ENCODE measurements at regions not wholly inside any gene's neighbourhood (a gene's known extent, or its start where the extent isn't known, plus 50 kb on each side); places are given as distances from the start of the nearest gene placed in this dataset.
"Not testable (repeated sequence)": the region's sequence is repeated elsewhere in the genome, so short reads cannot be mapped to it uniquely, and the experiment has no call there.

- DNase-seq (ENCODE audit: low read depth) = no peak
Observed at GRCh38 chr5:8561854-8562253, 692.9 kb downstream of the MTRR start.

- DNase-seq (ENCODE audit: low read depth) = not testable (repeated sequence)
Observed at GRCh38 chr5:8563540-8563939, 694.6 kb downstream of the MTRR start.

GRCh38 chr5:8568858-8569257 lies 699.9 kb downstream of the MTRR start:
- DNase-seq (ENCODE audit: low read depth) = no peak

GRCh38 chr5:8570528-8570927 lies 701.6 kb downstream of the MTRR start:
- no peak for DNase-seq (ENCODE audit: low read depth)

- DNase-seq (ENCODE audit: low read depth) = no peak
Observed at GRCh38 chr5:8576178-8576577, 707.2 kb downstream of the MTRR start.

- no peak for DNase-seq (ENCODE audit: low read depth)
Observed at GRCh38 chr5:8577792-8578191, 708.8 kb downstream of the MTRR start.

- DNase-seq (ENCODE audit: low read depth) = no peak
Observed at GRCh38 chr5:8580298-8580697, 711.4 kb downstream of the MTRR start.

- no peak for DNase-seq (ENCODE audit: low read depth)
Observed at GRCh38 chr5:8581047-8581446, 712.1 kb downstream of the MTRR start.

GRCh38 chr5:8585230-8586018 lies 716.5 kb downstream of the MTRR start:
- no peak for DNase-seq (ENCODE audit: low read depth)

- no peak for DNase-seq (ENCODE audit: low read depth)
Observed at GRCh38 chr5:8590959-8591358, 722.0 kb downstream of the MTRR start.

GRCh38 chr5:8598356-8598755 lies 729.4 kb downstream of the MTRR start:
- no peak for DNase-seq (ENCODE audit: low read depth)

- no peak for DNase-seq (ENCODE audit: low read depth)
Observed at GRCh38 chr5:8598996-8599395, 730.0 kb downstream of the MTRR start.

GRCh38 chr5:8600843-8601242 lies 731.9 kb downstream of the MTRR start:
- DNase-seq (ENCODE audit: low read depth) = no peak

GRCh38 chr5:8601831-8602354 lies 732.9 kb downstream of the MTRR start:
- no peak for DNase-seq (ENCODE audit: low read depth)

- no peak for DNase-seq (ENCODE audit: low read depth)
Observed at GRCh38 chr5:8606231-8606630, 737.3 kb downstream of the MTRR start.

- DNase-seq (ENCODE audit: low read depth) = no peak
Observed at GRCh38 chr5:8611067-8611466, 742.1 kb downstream of the MTRR start.

- DNase-seq (ENCODE audit: low read depth) = no peak
Observed at GRCh38 chr5:8613078-8613685, 744.2 kb downstream of the MTRR start.

- no peak for DNase-seq (ENCODE audit: low read depth)
Observed at GRCh38 chr5:8615142-8615858, 746.4 kb downstream of the MTRR start.

GRCh38 chr5:8628521-8628920 lies 759.6 kb downstream of the MTRR start:
- DNase-seq (ENCODE audit: low read depth) = no peak

- no peak for DNase-seq (ENCODE audit: low read depth)
Observed at GRCh38 chr5:8633259-8633658, 764.3 kb downstream of the MTRR start.

GRCh38 chr5:8633696-8634095 lies 764.7 kb downstream of the MTRR start:
- no peak for DNase-seq (ENCODE audit: low read depth)

- DNase-seq (ENCODE audit: low read depth) = no peak
Observed at GRCh38 chr5:8634219-8634618, 765.3 kb downstream of the MTRR start.

All from activated T-helper 9 cell treated with anti-CD3 and anti-CD28 coated beads, Interleukin-2, amount 50 U/mL, for 16 hours (primary cell).